ENCODE measurements at regions not wholly inside any gene's neighbourhood (a gene's known extent, or its start where the extent isn't known, plus 50 kb on each side); places are given as distances from the start of the nearest gene placed in this dataset.

DNA sequence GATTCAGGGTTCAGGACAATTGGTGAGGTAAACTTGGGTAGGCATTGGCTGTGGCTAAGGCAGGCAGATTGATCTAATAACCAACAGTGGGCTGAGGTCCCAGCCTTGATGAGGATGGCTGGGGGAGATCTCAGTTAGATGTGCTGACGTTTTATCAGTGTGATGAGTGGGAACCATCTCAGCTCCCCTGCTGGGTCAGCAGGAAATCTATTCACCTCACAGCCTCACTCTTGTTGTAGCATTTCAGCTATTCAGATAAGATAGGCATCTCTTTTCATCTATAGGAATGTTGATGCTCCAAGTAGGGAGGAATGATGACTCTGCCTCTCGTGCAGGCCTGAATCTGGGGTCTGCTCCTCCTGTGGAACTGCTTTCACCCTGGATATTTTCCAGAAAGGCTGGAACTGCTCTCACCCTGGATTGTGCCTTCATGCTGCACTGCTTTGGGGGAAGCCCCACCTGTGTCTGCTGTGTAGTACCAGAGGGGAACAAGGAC lies 973.7 kb downstream of the NSUN3 start:
- TF ChIP-seq, protein P1, sequence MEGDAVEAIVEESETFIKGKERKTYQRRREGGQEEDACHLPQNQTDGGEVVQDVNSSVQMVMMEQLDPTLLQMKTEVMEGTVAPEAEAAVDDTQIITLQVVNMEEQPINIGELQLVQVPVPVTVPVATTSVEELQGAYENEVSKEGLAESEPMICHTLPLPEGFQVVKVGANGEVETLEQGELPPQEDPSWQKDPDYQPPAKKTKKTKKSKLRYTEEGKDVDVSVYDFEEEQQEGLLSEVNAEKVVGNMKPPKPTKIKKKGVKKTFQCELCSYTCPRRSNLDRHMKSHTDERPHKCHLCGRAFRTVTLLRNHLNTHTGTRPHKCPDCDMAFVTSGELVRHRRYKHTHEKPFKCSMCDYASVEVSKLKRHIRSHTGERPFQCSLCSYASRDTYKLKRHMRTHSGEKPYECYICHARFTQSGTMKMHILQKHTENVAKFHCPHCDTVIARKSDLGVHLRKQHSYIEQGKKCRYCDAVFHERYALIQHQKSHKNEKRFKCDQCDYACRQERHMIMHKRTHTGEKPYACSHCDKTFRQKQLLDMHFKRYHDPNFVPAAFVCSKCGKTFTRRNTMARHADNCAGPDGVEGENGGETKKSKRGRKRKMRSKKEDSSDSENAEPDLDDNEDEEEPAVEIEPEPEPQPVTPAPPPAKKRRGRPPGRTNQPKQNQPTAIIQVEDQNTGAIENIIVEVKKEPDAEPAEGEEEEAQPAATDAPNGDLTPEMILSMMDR (IDR thresholded peaks at IDR 0.05; ENCODE audit: borderline replicate concordance, insufficient read depth, low read depth, low read length): no peak
- H3K4me3 ChIP-seq (ENCODE audit: low read depth, low read length): no peak overlapping the region

DNA sequence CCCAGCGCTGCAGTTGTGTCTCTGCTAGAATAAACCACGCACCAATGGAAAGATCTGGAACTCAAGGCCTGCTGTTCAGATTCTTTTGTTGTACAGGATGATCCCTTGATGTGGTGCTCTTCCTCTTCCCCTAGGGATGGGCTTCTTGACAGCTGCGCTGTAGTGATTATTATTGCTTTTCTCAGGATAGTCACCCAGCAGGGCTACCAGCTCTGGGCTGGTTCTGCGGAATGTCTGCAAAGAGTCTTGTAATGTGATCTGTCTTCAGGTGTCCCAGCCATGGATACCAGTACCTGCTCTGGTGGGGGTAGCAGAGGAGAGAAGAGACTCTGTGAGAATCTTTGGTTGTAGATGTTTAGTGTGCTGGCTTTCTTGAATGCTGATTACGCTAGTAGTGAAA lies 974.2 kb downstream of the NSUN3 start:
- no peak overlapping the region for H3K4me3 ChIP-seq (ENCODE audit: low read depth, low read length)
- TF ChIP-seq, protein P1 (IDR thresholded peaks at IDR 0.05; ENCODE audit: borderline replicate concordance, insufficient read depth, low read depth, low read length): no peak

DNA sequence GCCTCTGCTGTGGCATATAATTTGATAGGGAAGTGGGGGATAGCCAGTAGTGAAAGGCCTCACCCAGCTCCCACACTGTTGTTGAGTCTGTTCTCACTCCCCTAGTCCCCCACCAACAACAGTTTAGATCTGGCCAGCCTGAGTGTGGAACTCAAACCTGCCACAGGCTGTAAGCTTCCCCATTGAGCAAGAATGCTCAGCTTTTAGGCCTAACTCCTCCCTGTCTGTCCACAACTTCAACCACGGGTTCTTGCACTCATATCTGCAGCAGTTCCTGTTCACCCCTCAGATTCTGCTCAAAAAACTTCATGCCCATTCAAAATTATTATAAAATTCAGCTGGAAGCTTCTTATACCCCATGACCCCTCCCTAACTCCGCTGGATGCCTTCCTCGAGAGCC lies 975.1 kb downstream of the NSUN3 start:
- no peak overlapping the region for H3K4me3 ChIP-seq (ENCODE audit: low read depth, low read length)
- TF ChIP-seq, protein P1 (IDR thresholded peaks at IDR 0.05; ENCODE audit: borderline replicate concordance, insufficient read depth, low read depth, low read length): no peak

DNA sequence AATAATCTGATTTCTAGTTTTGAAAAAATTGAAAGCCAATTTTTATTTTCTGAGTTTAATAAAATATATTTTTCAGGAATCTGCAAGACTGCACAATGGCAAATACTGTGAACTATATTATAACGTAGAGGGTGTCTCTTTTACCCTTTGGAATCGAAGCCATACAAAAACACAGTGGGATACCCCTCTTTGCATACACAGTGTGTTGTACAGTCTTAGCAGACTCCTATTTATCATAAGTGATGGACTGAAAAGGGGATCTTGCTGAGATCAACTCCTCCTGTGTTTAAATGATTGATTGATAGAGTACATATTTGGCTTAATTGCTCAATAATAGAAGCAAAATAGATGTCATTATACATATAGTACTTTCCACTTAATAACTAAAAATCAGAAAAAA lies 981.2 kb downstream of the NSUN3 start:
- TF ChIP-seq, protein P1 (IDR thresholded peaks at IDR 0.05; ENCODE audit: borderline replicate concordance, insufficient read depth, low read depth, low read length): no peak

DNA sequence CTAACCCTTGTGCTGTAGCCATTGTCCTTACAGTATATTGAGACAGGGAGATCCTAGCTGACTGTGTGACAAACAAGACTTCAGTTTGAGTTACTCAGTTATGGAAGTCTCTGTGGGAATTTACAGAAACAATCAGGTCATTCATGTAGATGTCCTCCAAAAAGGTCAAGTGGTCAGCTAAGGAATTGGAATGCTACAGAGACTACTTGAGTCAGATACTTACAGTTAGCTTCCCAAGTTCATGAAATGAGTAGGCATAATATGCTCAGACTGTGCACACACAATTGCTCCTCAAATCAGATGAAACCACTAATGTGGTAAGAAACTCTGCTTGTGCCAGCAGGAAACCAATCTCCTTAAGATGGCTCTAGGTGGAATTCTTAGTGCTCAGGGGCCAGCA lies 985.7 kb downstream of the NSUN3 start:
- TF ChIP-seq, protein P1 (IDR thresholded peaks at IDR 0.05; ENCODE audit: borderline replicate concordance, insufficient read depth, low read depth, low read length): no peak
- no peak overlapping the region for H3K4me3 ChIP-seq (ENCODE audit: low read depth, low read length)

More for the DNA sequence above, 981.2 kb downstream of the NSUN3 start:
- no peak overlapping the region for H3K4me3 ChIP-seq (ENCODE audit: low read depth, low read length)

DNA sequence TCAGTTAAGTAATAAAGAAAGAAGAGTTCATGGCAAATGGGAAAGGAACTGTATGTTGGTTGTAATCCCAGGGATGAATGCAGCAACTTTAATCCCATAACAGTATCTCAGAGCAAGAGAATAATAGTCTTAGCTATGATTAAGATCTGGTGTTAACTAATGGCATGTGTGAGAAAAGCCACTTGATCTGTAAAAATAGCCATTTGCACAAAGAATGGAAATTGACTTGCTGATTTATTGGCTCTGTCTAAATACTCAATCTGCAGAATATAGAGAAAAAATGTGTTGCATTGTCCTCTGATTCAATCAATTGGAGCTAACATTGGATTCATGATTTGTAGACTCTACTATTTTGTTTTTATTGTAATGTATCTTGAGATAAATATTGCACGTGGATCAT lies 987.0 kb downstream of the NSUN3 start:
- TF ChIP-seq, protein P1 (IDR thresholded peaks at IDR 0.05; ENCODE audit: borderline replicate concordance, insufficient read depth, low read depth, low read length): no peak
- no peak overlapping the region for H3K4me3 ChIP-seq (ENCODE audit: low read depth, low read length)

DNA sequence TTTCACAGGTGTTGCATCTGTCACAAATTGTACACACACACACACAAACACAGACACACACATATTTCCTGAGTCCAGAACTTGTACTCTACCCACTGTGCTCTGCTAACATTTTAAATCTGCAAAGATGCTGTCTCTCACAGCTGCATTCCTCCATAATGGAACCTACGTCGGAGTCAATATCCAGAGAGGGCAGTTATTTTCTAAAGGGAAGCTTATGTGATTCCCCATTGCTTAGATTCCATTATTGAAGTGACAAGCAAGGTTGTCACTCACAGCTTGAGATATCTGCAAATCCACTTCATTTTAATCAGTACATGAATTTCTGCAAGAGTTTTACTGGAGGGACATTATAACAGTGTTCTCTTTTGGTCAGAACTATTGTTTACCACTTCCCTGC lies 992.4 kb downstream of the NSUN3 start:
- no peak overlapping the region for H3K4me3 ChIP-seq (ENCODE audit: low read depth, low read length)
- TF ChIP-seq, protein P1 (IDR thresholded peaks at IDR 0.05; ENCODE audit: borderline replicate concordance, insufficient read depth, low read depth, low read length): no peak

Measured in GM12875 (cell line).